SK-N-SH treated with all-trans-retinoic acid at 6 μM for 48 hours (cell line): ENCODE measurements at regions not wholly inside any gene's neighbourhood (a gene's known extent, or its start where the extent isn't known, plus 50 kb on each side); places are given as distances from the start of the nearest gene placed in this dataset.

Experiments
- ATAC-seq: fragments of 200-7000 bp; cut with Tn5 transposase; 3 replicates; pipeline ENCODE4 v1.9.1; 2020; ENCODE audit warnings: mild to moderate bottlenecking, moderate library complexity
- ARNTL ChIP-seq: fragments of 450-650 bp; formaldehyde crosslinking; IDR thresholded peaks from 2 replicates; pipeline ENCODE4 v1.5.0; 2020; ENCODE audit warnings: low read depth, mild to moderate bottlenecking, moderate library complexity, borderline replicate concordance
- BACH2 ChIP-seq: fragments of 250-450 bp; sonication (Bioruptor Pico); IDR thresholded peaks from 2 replicates; pipeline ENCODE4 v1.9.0; 2021; ENCODE audit warnings: mild to moderate bottlenecking, borderline replicate concordance
- CSDC2 ChIP-seq: fragments of 250-450 bp; sonication (Bioruptor Pico); IDR thresholded peaks from 2 replicates; pipeline ENCODE4 v1.5.0; 2020; ENCODE audit warnings: mild to moderate bottlenecking, moderate library complexity
- ESRRG ChIP-seq: fragments of 250-450 bp; sonication (Bioruptor Pico); IDR thresholded peaks from 2 replicates; pipeline ENCODE4 v1.6.1; 2021; ENCODE audit warnings: mild to moderate bottlenecking
- GLIS3 ChIP-seq: fragments of 250-450 bp; sonication (Bioruptor Pico); IDR thresholded peaks from 2 replicates; pipeline ENCODE4 v1.5.0; 2020; ENCODE audit warnings: mild to moderate bottlenecking, moderate library complexity
- OSR1 ChIP-seq: fragments of 250-450 bp; sonication (Bioruptor Pico); IDR thresholded peaks from 2 replicates; pipeline ENCODE4 v1.8.0; 2022; ENCODE audit warnings: moderate library complexity, mild to moderate bottlenecking, inconsistent platforms
- PPARA ChIP-seq: fragments of 250-450 bp; sonication (Bioruptor Pico); IDR thresholded peaks from 2 replicates; pipeline ENCODE4 v1.5.0; 2020; ENCODE audit warnings: mild to moderate bottlenecking, borderline replicate concordance
- RARB ChIP-seq: fragments of 250-450 bp; sonication (Bioruptor Pico); IDR thresholded peaks from 2 replicates; pipeline ENCODE4 v1.8.0; 2021; ENCODE audit warnings: mild to moderate bottlenecking, moderate library complexity
- SNAI2 ChIP-seq: fragments of 250-450 bp; sonication (Bioruptor Pico); IDR thresholded peaks from 2 replicates; pipeline ENCODE4 v1.5.0; 2020; ENCODE audit warnings: mild to moderate bottlenecking, moderate library complexity
- TOX ChIP-seq: fragments of 250-450 bp; sonication (Bioruptor Pico); IDR thresholded peaks from 2 replicates; pipeline ENCODE4 v1.8.0; 2021; ENCODE audit warnings: mild to moderate bottlenecking, moderate library complexity, borderline replicate concordance
- ZC3H10 ChIP-seq: fragments of 250-450 bp; sonication (Bioruptor Pico); IDR thresholded peaks from 2 replicates; pipeline ENCODE4 v1.5.1; 2021; ENCODE audit warnings: mild to moderate bottlenecking, moderate library complexity
- ZFP3 ChIP-seq: fragments of 250-450 bp; sonication (Bioruptor Pico); IDR thresholded peaks from 2 replicates; pipeline ENCODE4 v1.5.0; 2020; ENCODE audit warnings: mild to moderate bottlenecking, moderate library complexity
- ZFP30 ChIP-seq: fragments of 450-650 bp; formaldehyde crosslinking; IDR thresholded peaks from 2 replicates; pipeline ENCODE4 v1.5.0; 2022; ENCODE audit warnings: mild to moderate bottlenecking, moderate library complexity
- ZNF565 ChIP-seq: fragments of 450-650 bp; formaldehyde crosslinking; conservative IDR thresholded peaks from 2 replicates; pipeline ENCODE4 v1.5.0; 2020; ENCODE audit warnings: low read depth, mild to moderate bottlenecking, moderate library complexity
- ZNF70 ChIP-seq: fragments of 450-650 bp; formaldehyde crosslinking; IDR thresholded peaks from 2 replicates; pipeline ENCODE4 v1.5.0; 2020; ENCODE audit warnings: mild to moderate bottlenecking, moderate library complexity
- ZNF8 ChIP-seq: fragments of 450-650 bp; formaldehyde crosslinking; IDR thresholded peaks from 2 replicates; pipeline ENCODE4 v1.5.0; 2020; ENCODE audit warnings: mild to moderate bottlenecking, moderate library complexity
- TF ChIP-seq, protein P1 (sequence below): fragments of 250-450 bp; sonication (Bioruptor Pico); IDR thresholded peaks from 2 replicates; pipeline ENCODE4 v1.5.0; 2020; ENCODE audit warnings: mild to moderate bottlenecking, moderate library complexity
- TF ChIP-seq, protein P2 (sequence below): fragments of 250-450 bp; sonication (Bioruptor Pico); IDR thresholded peaks from 2 replicates; pipeline ENCODE4 v1.8.0; 2020; ENCODE audit warnings: mild to moderate bottlenecking, moderate library complexity, borderline replicate concordance
- TF ChIP-seq, protein P3 (sequence below): fragments of 250-450 bp; sonication (Bioruptor Pico); IDR thresholded peaks from 2 replicates; pipeline ENCODE4 v1.5.1; 2020; ENCODE audit warnings: low read depth, mild to moderate bottlenecking, moderate library complexity
- TF ChIP-seq, protein P4 (sequence below): fragments of 250-450 bp; sonication (Bioruptor Pico); IDR thresholded peaks from 2 replicates; pipeline ENCODE4 v1.8.0; 2021; ENCODE audit warnings: low read depth, mild to moderate bottlenecking, moderate library complexity, borderline replicate concordance
- TF ChIP-seq, protein P5 (sequence below): fragments of 250-450 bp; sonication (Bioruptor Pico); IDR thresholded peaks from 2 replicates; pipeline ENCODE4 v1.5.1; 2021; ENCODE audit warnings: mild to moderate bottlenecking, moderate library complexity

DNA sequence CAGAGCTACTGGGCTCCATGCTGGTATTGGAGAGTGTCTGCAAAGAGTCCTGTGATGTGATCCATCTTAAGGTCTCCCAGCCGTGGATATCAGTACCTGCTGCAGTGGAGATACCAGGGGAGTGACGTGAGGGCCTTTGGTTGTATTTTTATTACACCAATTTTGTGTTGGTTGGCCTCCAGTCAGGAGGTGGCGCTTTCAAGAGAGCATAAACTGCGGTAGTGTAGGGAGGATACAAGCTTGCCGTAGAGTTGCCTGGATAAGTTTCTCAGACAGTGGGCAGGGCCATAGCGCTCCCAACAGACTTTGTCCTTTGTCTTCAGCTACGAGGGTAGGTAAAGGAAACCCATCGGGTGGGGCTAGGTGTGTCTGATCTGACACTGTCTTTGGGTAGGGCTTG is 113.0 kb upstream of the CEP162 start:
- TF ChIP-seq CSDC2 (CRISPR knock-in tag) (no peak), ZC3H10 (CRISPR knock-in tag) (no peak), RARB (CRISPR knock-in tag) (no peak), ZNF8 (CRISPR knock-in tag) (no peak), OSR1 (CRISPR knock-in tag) (no peak), ZNF70 (CRISPR knock-in tag) (no peak), TOX (no peak), ZNF565 (CRISPR knock-in tag) (no peak)
- TF ChIP-seq, protein P1, sequence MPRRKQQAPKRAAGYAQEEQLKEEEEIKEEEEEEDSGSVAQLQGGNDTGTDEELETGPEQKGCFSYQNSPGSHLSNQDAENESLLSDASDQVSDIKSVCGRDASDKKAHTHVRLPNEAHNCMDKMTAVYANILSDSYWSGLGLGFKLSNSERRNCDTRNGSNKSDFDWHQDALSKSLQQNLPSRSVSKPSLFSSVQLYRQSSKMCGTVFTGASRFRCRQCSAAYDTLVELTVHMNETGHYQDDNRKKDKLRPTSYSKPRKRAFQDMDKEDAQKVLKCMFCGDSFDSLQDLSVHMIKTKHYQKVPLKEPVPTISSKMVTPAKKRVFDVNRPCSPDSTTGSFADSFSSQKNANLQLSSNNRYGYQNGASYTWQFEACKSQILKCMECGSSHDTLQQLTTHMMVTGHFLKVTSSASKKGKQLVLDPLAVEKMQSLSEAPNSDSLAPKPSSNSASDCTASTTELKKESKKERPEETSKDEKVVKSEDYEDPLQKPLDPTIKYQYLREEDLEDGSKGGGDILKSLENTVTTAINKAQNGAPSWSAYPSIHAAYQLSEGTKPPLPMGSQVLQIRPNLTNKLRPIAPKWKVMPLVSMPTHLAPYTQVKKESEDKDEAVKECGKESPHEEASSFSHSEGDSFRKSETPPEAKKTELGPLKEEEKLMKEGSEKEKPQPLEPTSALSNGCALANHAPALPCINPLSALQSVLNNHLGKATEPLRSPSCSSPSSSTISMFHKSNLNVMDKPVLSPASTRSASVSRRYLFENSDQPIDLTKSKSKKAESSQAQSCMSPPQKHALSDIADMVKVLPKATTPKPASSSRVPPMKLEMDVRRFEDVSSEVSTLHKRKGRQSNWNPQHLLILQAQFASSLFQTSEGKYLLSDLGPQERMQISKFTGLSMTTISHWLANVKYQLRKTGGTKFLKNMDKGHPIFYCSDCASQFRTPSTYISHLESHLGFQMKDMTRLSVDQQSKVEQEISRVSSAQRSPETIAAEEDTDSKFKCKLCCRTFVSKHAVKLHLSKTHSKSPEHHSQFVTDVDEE (CRISPR knock-in tag) = no peak
- TF ChIP-seq, protein P2, sequence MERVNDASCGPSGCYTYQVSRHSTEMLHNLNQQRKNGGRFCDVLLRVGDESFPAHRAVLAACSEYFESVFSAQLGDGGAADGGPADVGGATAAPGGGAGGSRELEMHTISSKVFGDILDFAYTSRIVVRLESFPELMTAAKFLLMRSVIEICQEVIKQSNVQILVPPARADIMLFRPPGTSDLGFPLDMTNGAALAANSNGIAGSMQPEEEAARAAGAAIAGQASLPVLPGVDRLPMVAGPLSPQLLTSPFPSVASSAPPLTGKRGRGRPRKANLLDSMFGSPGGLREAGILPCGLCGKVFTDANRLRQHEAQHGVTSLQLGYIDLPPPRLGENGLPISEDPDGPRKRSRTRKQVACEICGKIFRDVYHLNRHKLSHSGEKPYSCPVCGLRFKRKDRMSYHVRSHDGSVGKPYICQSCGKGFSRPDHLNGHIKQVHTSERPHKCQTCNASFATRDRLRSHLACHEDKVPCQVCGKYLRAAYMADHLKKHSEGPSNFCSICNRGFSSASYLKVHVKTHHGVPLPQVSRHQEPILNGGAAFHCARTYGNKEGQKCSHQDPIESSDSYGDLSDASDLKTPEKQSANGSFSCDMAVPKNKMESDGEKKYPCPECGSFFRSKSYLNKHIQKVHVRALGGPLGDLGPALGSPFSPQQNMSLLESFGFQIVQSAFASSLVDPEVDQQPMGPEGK (CRISPR knock-in tag) = no peak
- ATAC-seq = no peak

DNA sequence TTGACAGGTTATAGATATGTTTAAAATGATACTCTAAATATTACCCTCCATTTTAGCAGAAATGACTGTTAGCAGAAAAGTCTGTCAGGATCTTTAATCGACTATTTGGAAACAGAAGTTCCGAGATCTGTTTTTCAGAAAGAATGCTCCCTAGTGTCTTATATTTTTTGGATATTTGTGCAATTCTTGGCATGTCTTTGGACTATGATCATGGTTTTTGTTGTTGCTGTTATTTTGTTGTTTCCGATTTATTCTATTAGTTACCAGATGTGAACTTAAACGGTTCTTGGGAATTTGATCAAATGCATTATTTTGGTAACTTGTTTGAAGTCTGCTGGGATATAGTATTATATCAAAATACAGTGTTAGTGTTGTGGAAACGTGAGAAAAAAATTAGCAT is 106.4 kb upstream of the CEP162 start:
- ATAC-seq = no peak
- TF ChIP-seq, protein P3, sequence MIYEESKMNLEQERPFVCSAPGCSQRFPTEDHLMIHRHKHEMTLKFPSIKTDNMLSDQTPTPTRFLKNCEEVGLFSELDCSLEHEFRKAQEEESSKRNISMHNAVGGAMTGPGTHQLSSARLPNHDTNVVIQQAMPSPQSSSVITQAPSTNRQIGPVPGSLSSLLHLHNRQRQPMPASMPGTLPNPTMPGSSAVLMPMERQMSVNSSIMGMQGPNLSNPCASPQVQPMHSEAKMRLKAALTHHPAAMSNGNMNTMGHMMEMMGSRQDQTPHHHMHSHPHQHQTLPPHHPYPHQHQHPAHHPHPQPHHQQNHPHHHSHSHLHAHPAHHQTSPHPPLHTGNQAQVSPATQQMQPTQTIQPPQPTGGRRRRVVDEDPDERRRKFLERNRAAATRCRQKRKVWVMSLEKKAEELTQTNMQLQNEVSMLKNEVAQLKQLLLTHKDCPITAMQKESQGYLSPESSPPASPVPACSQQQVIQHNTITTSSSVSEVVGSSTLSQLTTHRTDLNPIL = no peak
- TF ChIP-seq ZNF70 (CRISPR knock-in tag) (no peak), ZFP3 (CRISPR knock-in tag) (no peak), SNAI2 (CRISPR knock-in tag) (no peak), BACH2 (no peak), ARNTL (CRISPR knock-in tag) (no peak), GLIS3 (CRISPR knock-in tag) (no peak), CSDC2 (CRISPR knock-in tag) (no peak), ZNF8 (CRISPR knock-in tag) (no peak), TOX (no peak), ZNF565 (CRISPR knock-in tag) (no peak)
- TF ChIP-seq, protein P4, sequence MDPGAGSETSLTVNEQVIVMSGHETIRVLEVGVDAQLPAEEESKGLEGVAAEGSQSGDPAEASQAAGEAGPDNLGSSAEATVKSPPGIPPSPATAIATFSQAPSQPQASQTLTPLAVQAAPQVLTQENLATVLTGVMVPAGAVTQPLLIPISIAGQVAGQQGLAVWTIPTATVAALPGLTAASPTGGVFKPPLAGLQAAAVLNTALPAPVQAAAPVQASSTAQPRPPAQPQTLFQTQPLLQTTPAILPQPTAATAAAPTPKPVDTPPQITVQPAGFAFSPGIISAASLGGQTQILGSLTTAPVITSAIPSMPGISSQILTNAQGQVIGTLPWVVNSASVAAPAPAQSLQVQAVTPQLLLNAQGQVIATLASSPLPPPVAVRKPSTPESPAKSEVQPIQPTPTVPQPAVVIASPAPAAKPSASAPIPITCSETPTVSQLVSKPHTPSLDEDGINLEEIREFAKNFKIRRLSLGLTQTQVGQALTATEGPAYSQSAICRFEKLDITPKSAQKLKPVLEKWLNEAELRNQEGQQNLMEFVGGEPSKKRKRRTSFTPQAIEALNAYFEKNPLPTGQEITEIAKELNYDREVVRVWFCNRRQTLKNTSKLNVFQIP = no peak

DNA sequence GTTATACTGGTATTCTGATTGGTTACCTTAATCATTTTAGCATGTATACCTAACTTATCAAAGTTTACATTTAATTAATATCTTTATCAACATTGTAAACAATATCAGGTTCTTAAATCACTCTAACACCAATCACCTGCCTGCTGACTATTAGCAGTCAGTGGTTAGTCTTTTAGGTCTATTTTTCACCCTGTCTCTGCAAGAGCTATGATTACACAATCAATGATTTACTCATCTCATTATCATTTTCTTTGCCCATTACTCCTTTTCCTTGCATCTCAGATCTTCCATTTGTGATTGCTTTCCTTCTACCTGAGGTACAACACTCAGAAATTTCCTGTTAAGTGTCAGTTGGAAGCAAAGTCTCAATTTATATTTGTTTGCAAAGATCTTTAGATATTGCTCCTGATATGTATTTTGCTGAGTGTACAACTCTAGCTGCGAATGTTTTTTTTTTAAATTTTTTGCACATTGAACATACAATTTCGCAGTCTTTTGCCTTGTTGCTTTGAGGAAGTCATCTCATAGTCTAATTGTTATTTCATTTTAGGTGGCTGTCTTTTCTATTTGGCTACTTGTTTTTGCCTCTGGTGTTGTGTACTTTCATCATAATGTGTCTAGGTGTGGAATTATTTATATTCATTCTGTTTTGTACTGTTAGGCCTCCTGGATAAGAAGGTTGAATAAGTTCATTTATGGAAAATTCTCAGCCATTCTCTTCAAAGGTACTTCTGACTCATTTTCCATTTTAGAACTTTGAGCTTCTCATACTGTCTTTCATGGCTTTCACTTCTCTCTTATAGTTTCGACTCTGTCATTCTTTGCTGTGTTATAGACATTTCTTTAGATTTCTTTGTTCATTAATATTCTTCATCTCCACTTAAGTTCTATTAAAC is 104.9 kb upstream of the CEP162 start:
- no peak for ATAC-seq
- TF ChIP-seq ARNTL (CRISPR knock-in tag) (no peak), TOX (no peak), ZFP30 (CRISPR knock-in tag) (no peak), GLIS3 (CRISPR knock-in tag) (no peak), ZFP3 (CRISPR knock-in tag) (no peak), ESRRG (CRISPR knock-in tag) (no peak), PPARA (CRISPR knock-in tag) (no peak)
- TF ChIP-seq, protein P5, sequence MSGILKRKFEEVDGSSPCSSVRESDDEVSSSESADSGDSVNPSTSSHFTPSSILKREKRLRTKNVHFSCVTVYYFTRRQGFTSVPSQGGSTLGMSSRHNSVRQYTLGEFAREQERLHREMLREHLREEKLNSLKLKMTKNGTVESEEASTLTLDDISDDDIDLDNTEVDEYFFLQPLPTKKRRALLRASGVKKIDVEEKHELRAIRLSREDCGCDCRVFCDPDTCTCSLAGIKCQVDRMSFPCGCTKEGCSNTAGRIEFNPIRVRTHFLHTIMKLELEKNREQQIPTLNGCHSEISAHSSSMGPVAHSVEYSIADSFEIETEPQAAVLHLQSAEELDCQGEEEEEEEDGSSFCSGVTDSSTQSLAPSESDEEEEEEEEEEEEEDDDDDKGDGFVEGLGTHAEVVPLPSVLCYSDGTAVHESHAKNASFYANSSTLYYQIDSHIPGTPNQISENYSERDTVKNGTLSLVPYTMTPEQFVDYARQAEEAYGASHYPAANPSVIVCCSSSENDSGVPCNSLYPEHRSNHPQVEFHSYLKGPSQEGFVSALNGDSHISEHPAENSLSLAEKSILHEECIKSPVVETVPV (CRISPR knock-in tag) = no peak
- TF ChIP-seq, protein P1 (CRISPR knock-in tag) = no peak
- TF ChIP-seq, protein P2 (CRISPR knock-in tag) = no peak
